ENCODE measurements at regions not wholly inside any gene's neighbourhood (a gene's known extent, or its start where the extent isn't known, plus 50 kb on each side); places are given as distances from the start of the nearest gene placed in this dataset.

- TF ChIP-seq, protein P1, sequence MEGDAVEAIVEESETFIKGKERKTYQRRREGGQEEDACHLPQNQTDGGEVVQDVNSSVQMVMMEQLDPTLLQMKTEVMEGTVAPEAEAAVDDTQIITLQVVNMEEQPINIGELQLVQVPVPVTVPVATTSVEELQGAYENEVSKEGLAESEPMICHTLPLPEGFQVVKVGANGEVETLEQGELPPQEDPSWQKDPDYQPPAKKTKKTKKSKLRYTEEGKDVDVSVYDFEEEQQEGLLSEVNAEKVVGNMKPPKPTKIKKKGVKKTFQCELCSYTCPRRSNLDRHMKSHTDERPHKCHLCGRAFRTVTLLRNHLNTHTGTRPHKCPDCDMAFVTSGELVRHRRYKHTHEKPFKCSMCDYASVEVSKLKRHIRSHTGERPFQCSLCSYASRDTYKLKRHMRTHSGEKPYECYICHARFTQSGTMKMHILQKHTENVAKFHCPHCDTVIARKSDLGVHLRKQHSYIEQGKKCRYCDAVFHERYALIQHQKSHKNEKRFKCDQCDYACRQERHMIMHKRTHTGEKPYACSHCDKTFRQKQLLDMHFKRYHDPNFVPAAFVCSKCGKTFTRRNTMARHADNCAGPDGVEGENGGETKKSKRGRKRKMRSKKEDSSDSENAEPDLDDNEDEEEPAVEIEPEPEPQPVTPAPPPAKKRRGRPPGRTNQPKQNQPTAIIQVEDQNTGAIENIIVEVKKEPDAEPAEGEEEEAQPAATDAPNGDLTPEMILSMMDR (conservative IDR thresholded peaks at IDR 0.05; ENCODE audit: low read depth, low read length), result no peak
- no peak for TF ChIP-seq EZH2 (IDR thresholded peaks at IDR 0.05; ENCODE audit: borderline replicate concordance, low read depth, low read length, poor library complexity, severe bottlenecking)
These were observed 121.5 kb upstream of the ZMIZ1 start for GRCh38 chr10:78947226-78947625.
